GM12874 (cell line): ENCODE measurements at regions not wholly inside any gene's neighbourhood (a gene's known extent, or its start where the extent isn't known, plus 50 kb on each side); places are given as distances from the start of the nearest gene placed in this dataset.

Experiments
- CTCF ChIP-seq: IDR thresholded peaks from 2 replicates; pipeline ENCODE4 v1.5.1; 2011; ENCODE audit warnings: low read depth, mild to moderate bottlenecking, control low read depth, low read length, moderate library complexity; ENCODE audit not compliant: insufficient read depth

- TF ChIP-seq CTCF = no peak
These were observed 200.4 kb upstream of the SRRM4 start for GRCh38 chr12:118780939-118781338.

- no peak for TF ChIP-seq CTCF
These were observed 199.6 kb upstream of the SRRM4 start for GRCh38 chr12:118781692-118782091.

GRCh38 chr12:118783703-118784102, 197.6 kb upstream of the SRRM4 start:
- no peak for TF ChIP-seq CTCF

GRCh38 chr12:118790578-118790977, 190.8 kb upstream of the SRRM4 start:
- TF ChIP-seq CTCF = no peak

- no peak for TF ChIP-seq CTCF
These were observed 167.5 kb upstream of the SRRM4 start for GRCh38 chr12:118813778-118814357.

GRCh38 chr12:118816296-118816695, 165.0 kb upstream of the SRRM4 start:
- no peak for TF ChIP-seq CTCF

GRCh38 chr12:118821386-118821925, 159.9 kb upstream of the SRRM4 start:
- TF ChIP-seq CTCF = no peak
